H1 (cell line): ENCODE measurements at regions not wholly inside any gene's neighbourhood (a gene's known extent, or its start where the extent isn't known, plus 50 kb on each side); places are given as distances from the start of the nearest gene placed in this dataset.

Source experiments
- CTCF ChIA-PET: fragments of 300-600 bp; sonication (Branson Sonifier 250); formaldehyde crosslinking; loops from one replicate; lab custom pipeline; 2021; ENCODE audit not compliant: partially characterized antibody; lab: Charles Lee
- POLR2A ChIA-PET: fragments of 300-600 bp; sonication (Branson Sonifier 250); formaldehyde crosslinking; loops from one replicate; lab custom pipeline; 2021; ENCODE audit warnings: inconsistent platforms; ENCODE audit not compliant: partially characterized antibody; lab: Charles Lee
- DNase-seq, 2 experiments: peaks; one replicate each; pipeline versions ENCODE4 v3.0.0 to v3.0.0-alpha.2; 2010 to 2022; ENCODE audit warnings: low spot score in 2 of 2, low read depth in 1 of 2, mixed read lengths in 1 of 2
- FAIRE-seq: peaks from 2 replicates; lab custom pipeline; 2011; peaks lifted over from hg19 to GRCh38; lab: Jason Lieb, UNC
- H2AFZ ChIP-seq: 2 replicates; pipeline ENCODE4 v1.8.1; 2012; ENCODE audit warnings: low read length, inconsistent platforms
- H2AK5ac ChIP-seq: 2 replicates; pipeline ENCODE4 v1.6.1; 2013; ENCODE audit warnings: low read depth, low read length
- H2BK120ac ChIP-seq: replicated peaks from 2 replicates; pipeline ENCODE3; 2013; ENCODE audit warnings: low read depth, low read length, inconsistent platforms
- H2BK12ac ChIP-seq: 2 replicates; pipeline ENCODE4 v1.6.1; 2013; ENCODE audit warnings: low read depth, low read length
- H2BK15ac ChIP-seq: 2 replicates; pipeline ENCODE4 v1.6.1; 2013; ENCODE audit warnings: low read length
- H2BK20ac ChIP-seq: 2 replicates; pipeline ENCODE4 v1.6.1; 2013; ENCODE audit warnings: low read length
- H2BK5ac ChIP-seq: 2 replicates; pipeline ENCODE4 v1.6.1; 2013; ENCODE audit warnings: low read depth, low read length
- H3K14ac ChIP-seq: 2 replicates; pipeline ENCODE4 v1.6.1; 2013; ENCODE audit warnings: inconsistent platforms; ENCODE audit not compliant: insufficient read length
- H3K18ac ChIP-seq: 2 replicates; pipeline ENCODE4 v1.6.1; 2013; ENCODE audit warnings: low read length; ENCODE audit errors: extremely low read depth
- H3K23ac ChIP-seq: 2 replicates; pipeline ENCODE4 v1.6.1; 2013; ENCODE audit warnings: inconsistent platforms; ENCODE audit not compliant: insufficient read length
- H3K23me2 ChIP-seq: 2 replicates; pipeline ENCODE4 v1.6.1; 2013; ENCODE audit warnings: low read depth, low read length
- H3K27ac ChIP-seq: 2 replicates; pipeline ENCODE4 v1.6.1; 2011; ENCODE audit warnings: low read depth, low read length, inconsistent platforms
- H3K27me3 ChIP-seq, 4 experiments: replicated peaks in 1 of 4; 1 replicate in 1 of 4; 2 replicates in 3 of 4; pipeline versions ENCODE4 v1.6.1 to v1.8.1; 2011 to 2013; ENCODE audit warnings: low read length in 3 of 4, mild to moderate bottlenecking in 3 of 4, inconsistent platforms in 2 of 4, mixed read lengths in 2 of 4, moderate library complexity in 1 of 4; ENCODE audit not compliant: control insufficient read depth in 3 of 4, insufficient read depth in 3 of 4; ENCODE audit errors: extremely low read depth in 1 of 4
- H3K36me3 ChIP-seq, 4 experiments: 2 replicates each; pipeline versions ENCODE4 v1.6.1 to v1.8.1; 2011 to 2013; ENCODE audit warnings: mild to moderate bottlenecking in 4 of 4, low read length in 3 of 4, moderate library complexity in 2 of 4, control low read depth in 1 of 4, inconsistent platforms in 1 of 4; ENCODE audit not compliant: insufficient read depth in 4 of 4, control insufficient read depth in 2 of 4
- H3K4ac ChIP-seq: replicated peaks from 2 replicates; pipeline ENCODE3; 2013; ENCODE audit warnings: low read length, low read depth, mixed read lengths, inconsistent platforms; ENCODE audit not compliant: insufficient read length
- H3K4me1 ChIP-seq, 4 experiments: replicated peaks in 1 of 4; 1 replicate in 1 of 4; 2 replicates in 3 of 4; pipeline versions ENCODE4 v1.6.1 to v1.8.1; 2011 to 2013; ENCODE audit warnings: low read length in 3 of 4, inconsistent platforms in 2 of 4, mixed read lengths in 1 of 4; ENCODE audit not compliant: insufficient read depth in 4 of 4, control insufficient read depth in 3 of 4
- H3K4me2 ChIP-seq, 2 experiments: 2 replicates each; pipeline versions ENCODE4 v1.6.1 to v1.8.1; 2011 to 2013; ENCODE audit warnings: low read depth in 2 of 2, low read length in 2 of 2, control low read depth in 1 of 2, inconsistent platforms in 1 of 2, mild to moderate bottlenecking in 1 of 2; ENCODE audit not compliant: insufficient read depth in 1 of 2
- H3K4me3 ChIP-seq, 4 experiments: fragments of 200-600, 300-600 bp in 1 of 4; sonication (generic), shearing (Covaris generic), sonication (Bioruptor Twin) in 1 of 4; 2 replicates each; pipeline versions ENCODE4 v1.5.1 to v1.8.1; 2011 to 2016; ENCODE audit warnings: low read length in 4 of 4, low read depth in 3 of 4, control low read depth in 2 of 4, inconsistent platforms in 2 of 4, mild to moderate bottlenecking in 2 of 4, mixed read lengths in 1 of 4, moderate library complexity in 1 of 4; ENCODE audit not compliant: insufficient read depth in 2 of 4; ENCODE audit errors: extremely low read depth in 1 of 4
- H3K56ac ChIP-seq: replicated peaks from 2 replicates; pipeline ENCODE3; 2013; ENCODE audit warnings: low read depth, mild to moderate bottlenecking, mixed read lengths, low read length, inconsistent platforms; ENCODE audit not compliant: insufficient read length
- H3K79me1 ChIP-seq: 2 replicates; pipeline ENCODE4 v1.6.1; 2013; ENCODE audit warnings: low read depth, low read length, control low read depth
- H3K79me2 ChIP-seq, 2 experiments: 2 replicates each; pipeline versions ENCODE4 v1.6.1 to v1.8.1; 2012 to 2013; ENCODE audit warnings: low read length in 2 of 2, mild to moderate bottlenecking in 2 of 2, inconsistent platforms in 1 of 2; ENCODE audit not compliant: insufficient read depth in 2 of 2, control insufficient read depth in 1 of 2
- H3K9ac ChIP-seq, 4 experiments: replicated peaks in 1 of 4; 1 replicate in 1 of 4; 2 replicates in 3 of 4; pipeline versions ENCODE4 v1.6.1 to v1.8.1; 2011 to 2013; ENCODE audit warnings: low read depth in 3 of 4, low read length in 3 of 4, control low read depth in 2 of 4, mild to moderate bottlenecking in 2 of 4, moderate library complexity in 2 of 4, inconsistent platforms in 1 of 4; ENCODE audit errors: extremely low read depth in 1 of 4
- H3K9me3 ChIP-seq, 2 experiments: 2 replicates each; pipeline versions ENCODE4 v1.6.1 to v1.8.1; 2012 to 2013; ENCODE audit warnings: mild to moderate bottlenecking in 2 of 2, moderate library complexity in 2 of 2, control low read depth in 1 of 2, inconsistent platforms in 1 of 2, low read depth in 1 of 2, low read length in 1 of 2, mixed read lengths in 1 of 2; ENCODE audit not compliant: insufficient read depth in 2 of 2
- H4K20me1 ChIP-seq, 2 experiments: replicated peaks in 1 of 2; 2 replicates each; pipeline versions ENCODE3 to v1.8.1; 2011 to 2013; ENCODE audit warnings: inconsistent platforms in 2 of 2, low read length in 2 of 2, mild to moderate bottlenecking in 1 of 2; ENCODE audit not compliant: insufficient read depth in 2 of 2, control insufficient read depth in 1 of 2
- H4K5ac ChIP-seq: 2 replicates; pipeline ENCODE4 v1.6.1; 2013; ENCODE audit warnings: low read length, low read depth, mixed read lengths, inconsistent platforms; ENCODE audit not compliant: insufficient read length
- H4K8ac ChIP-seq: 2 replicates; pipeline ENCODE4 v1.8.0; 2013; ENCODE audit warnings: mild to moderate bottlenecking, moderate library complexity, low read length, inconsistent platforms; ENCODE audit not compliant: insufficient read depth; ENCODE audit errors: extremely low read depth
- H4K91ac ChIP-seq: replicated peaks from 2 replicates; pipeline ENCODE3; 2013; ENCODE audit warnings: low read length, mixed read lengths, inconsistent platforms; ENCODE audit not compliant: insufficient read length
- KDM4A ChIP-seq: IDR thresholded peaks from one replicate; pipeline ENCODE4 v1.7.1; 2012; ENCODE audit warnings: low read depth, mild to moderate bottlenecking, moderate library complexity, low read length, inconsistent platforms; ENCODE audit not compliant: severe bottlenecking
- MAFK ChIP-seq: IDR thresholded peaks from 2 replicates; pipeline ENCODE4 v1.6.1; 2012; ENCODE audit warnings: low read depth, mild to moderate bottlenecking, improper control_type of control experiment, low read length

GRCh38 chr7:13288516-13288915, 601.1 kb downstream of the ARL4A start:
- no peaks in the 10 kb centered on the region for H3K36me3 ChIP-seq
- no peak overlapping the region for H3K9ac ChIP-seq
- TF ChIP-seq MAFK (peak; percentile 87; the same call in 1 of the 2 replicates), KDM4A (no peak)
- no peak overlapping the region for H2BK12ac ChIP-seq
- no peaks in the 10 kb centered on the region for H4K20me1 ChIP-seq
- FAIRE-seq (no peak), DNase-seq (no peak)
- H2BK5ac ChIP-seq: no peak overlapping the region
- no peak overlapping the region for H3K14ac ChIP-seq
- H3K23ac ChIP-seq: no peak overlapping the region
- H4K8ac ChIP-seq: no peak overlapping the region
- no peak overlapping the region for H3K56ac ChIP-seq
- H3K27ac ChIP-seq: no peak overlapping the region
- H3K18ac ChIP-seq: no peak overlapping the region
- H2BK20ac ChIP-seq: no peak overlapping the region
- no peak overlapping the region for H3K4me2 ChIP-seq
- H2BK15ac ChIP-seq: no peak overlapping the region
- no peaks in the 10 kb centered on the region for H3K9me3 ChIP-seq
- no peak overlapping the region for H2AK5ac ChIP-seq
- H3K4me1 ChIP-seq: no peaks in the 10 kb centered on the region
- H2AFZ ChIP-seq: no peak overlapping the region
- H3K79me2 ChIP-seq: no peaks in the 10 kb centered on the region
- H4K91ac ChIP-seq: no peak overlapping the region
- ChIA-PET POLR2A (no interaction called here), CTCF (interaction anchor here (1.0 kb wide), 1 partner anchor 236 kb away, joined by 3 read pairs; no protein-coding TSS in a partner anchor)
- H3K23me2 ChIP-seq: no peaks in the 10 kb centered on the region
- H2BK120ac ChIP-seq: no peak overlapping the region
- H4K5ac ChIP-seq: no peak overlapping the region
- H3K4me3 ChIP-seq: no peak overlapping the region
- H3K79me1 ChIP-seq: no peaks in the 10 kb centered on the region
- H3K4ac ChIP-seq: no peak overlapping the region
- no peaks in the 10 kb centered on the region for H3K27me3 ChIP-seq
